Endothelial cell of umbilical vein (primary cell): ENCODE measurements at regions not wholly inside any gene's neighbourhood (a gene's known extent, or its start where the extent isn't known, plus 50 kb on each side); places are given as distances from the start of the nearest gene placed in this dataset.
"Not testable (repeated sequence)": the region's sequence is repeated elsewhere in the genome, so short reads cannot be mapped to it uniquely, and the experiment has no call there.

ENCODE experiments used
- BruUV-seq: library from RNA; stranded (reverse); fragments of 400-500 nt; replicated peaks from 2 replicates; lab custom pipeline; 2021; lab: Mats Ljungman, UMichigan
- CTCF ChIA-PET: fragments of 300-600, 350-600 bp; sonication (Branson Sonifier 250); formaldehyde crosslinking; loops from one replicate; lab custom pipeline; 2021; ENCODE audit warnings: antibody characterized with exemption, inconsistent platforms; lab: Charles Lee
- POLR2A ChIA-PET: fragments of 300-600, 350-600 bp; sonication (Branson Sonifier 250); formaldehyde crosslinking; loops from one replicate; lab custom pipeline; 2021; ENCODE audit warnings: antibody characterized with exemption, inconsistent platforms; lab: Charles Lee
- DNase-seq: peaks from one replicate; pipeline ENCODE4 v3.0.0-alpha.2; 2011; ENCODE audit warnings: low read depth, low spot score
- FAIRE-seq: peaks from 2 replicates; lab custom pipeline; 2011; peaks lifted over from hg19 to GRCh38; lab: Jason Lieb, UNC
- H2AFZ ChIP-seq: 2 replicates; pipeline ENCODE4 v1.6.0; 2012; ENCODE audit warnings: low read depth, low read length, control low read depth, inconsistent platforms
- H3K27ac ChIP-seq: 2 replicates; pipeline ENCODE4 v1.5.1; 2011; ENCODE audit warnings: low read depth, mild to moderate bottlenecking, control low read depth, low read length, moderate library complexity; ENCODE audit not compliant: insufficient read depth
- H3K27me3 ChIP-seq, 2 experiments: 2 replicates each; pipeline versions ENCODE4 v1.6.0 to v1.6.1; 2011; ENCODE audit warnings: low read length in 2 of 2, mixed read lengths in 1 of 2; ENCODE audit not compliant: control insufficient read depth in 2 of 2, insufficient read depth in 2 of 2
- H3K36me3 ChIP-seq, 2 experiments: 2 replicates in 1 of 2; 3 replicates in 1 of 2; pipeline ENCODE4 v1.5.1; 2011; ENCODE audit warnings: low read length in 2 of 2, mild to moderate bottlenecking in 1 of 2, moderate library complexity in 1 of 2; ENCODE audit not compliant: control insufficient read depth in 2 of 2, insufficient read depth in 2 of 2; ENCODE audit errors: extremely low read depth in 1 of 2
- H3K4me1 ChIP-seq: 3 replicates; pipeline ENCODE4 v1.5.1; 2011; ENCODE audit warnings: mild to moderate bottlenecking, low read length; ENCODE audit not compliant: control insufficient read depth, insufficient read depth; ENCODE audit errors: extremely low read depth
- H3K4me2 ChIP-seq: 2 replicates; pipeline ENCODE4 v1.6.1; 2011; ENCODE audit warnings: low read length, control low read depth, mixed read lengths; ENCODE audit not compliant: insufficient read depth
- H3K4me3 ChIP-seq, 3 experiments: fragments of 200-600 bp in 1 of 3; sonication (generic), shearing (Covaris generic) in 1 of 3; replicated peaks in 1 of 3; 2 replicates each; pipeline ENCODE4 v1.5.1; 2011 to 2016; ENCODE audit warnings: control low read depth in 3 of 3, low read length in 3 of 3, mild to moderate bottlenecking in 2 of 3, inconsistent platforms in 1 of 3, low read depth in 1 of 3, moderate library complexity in 1 of 3; ENCODE audit not compliant: insufficient read depth in 1 of 3
- H3K79me2 ChIP-seq: 2 replicates; pipeline ENCODE4 v1.6.0; 2012; ENCODE audit warnings: low read length, inconsistent platforms; ENCODE audit not compliant: control insufficient read depth, insufficient read depth
- H3K9ac ChIP-seq: replicated peaks from 2 replicates; pipeline ENCODE3; 2011; ENCODE audit warnings: low read length, control low read depth; ENCODE audit not compliant: insufficient read depth; ENCODE audit errors: extremely low read depth
- H3K9me1 ChIP-seq: replicated peaks from 3 replicates; pipeline ENCODE4 v1.6.0; 2011; ENCODE audit warnings: mild to moderate bottlenecking, low read length; ENCODE audit not compliant: control insufficient read depth, insufficient read depth; ENCODE audit errors: extremely low read depth
- H3K9me3 ChIP-seq: replicated peaks from 2 replicates; pipeline ENCODE4 v1.5.1; 2012; ENCODE audit warnings: low read length, inconsistent platforms; ENCODE audit not compliant: control insufficient read depth, insufficient read depth
- H4K20me1 ChIP-seq: replicated peaks from 2 replicates; pipeline ENCODE3; 2011; ENCODE audit warnings: mild to moderate bottlenecking, low read length; ENCODE audit not compliant: control insufficient read depth, insufficient read depth; ENCODE audit errors: extremely low read depth
- EZH2 ChIP-seq: IDR thresholded peaks from 2 replicates; pipeline ENCODE4 v1.6.1; 2012; ENCODE audit warnings: borderline replicate concordance, low read depth, mild to moderate bottlenecking, moderate library complexity, low read length, inconsistent platforms; ENCODE audit not compliant: severe bottlenecking
- dilution Hi-C: fragments of 300-500 bp; cut with MboI; formaldehyde crosslinking; loops from one replicate; pipeline ENCODE4 v1.15.0; 2019; ENCODE audit warnings: low sequenced_read_pairs; ENCODE audit not compliant: extremely low pct_ligation_motif_present
- intact Hi-C: fragments of 100-400 bp; cut with micrococcal nuclease; formaldehyde crosslinking; loops from one replicate; pipeline ENCODE4 v1.10.0; 2022

DNA sequence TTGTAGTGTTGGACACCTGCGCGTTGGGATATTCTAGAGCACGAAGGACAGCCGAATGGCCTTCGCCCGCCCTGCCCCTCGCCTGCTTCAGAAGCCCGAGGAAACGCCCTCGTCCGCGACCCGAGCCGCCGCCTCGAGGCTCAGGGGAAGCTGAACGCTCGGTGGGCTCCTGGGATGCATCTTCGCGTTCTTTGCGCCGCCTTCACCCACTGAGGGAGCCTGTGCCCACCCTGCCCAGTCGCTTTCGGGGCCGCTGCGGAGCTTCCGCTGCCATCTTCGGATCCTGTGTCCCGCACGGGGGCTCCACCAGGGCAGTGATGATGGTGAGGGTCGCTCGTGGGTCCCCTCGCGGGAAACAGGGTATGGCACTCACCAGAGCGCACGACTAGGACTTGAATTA lies 61.8 kb upstream of the NBPF20 start:
- H3K9me3 ChIP-seq, H2AFZ ChIP-seq, dilution Hi-C loops, H3K9me1 ChIP-seq, H3K4me1 ChIP-seq, FAIRE-seq, H3K36me3 ChIP-seq, BruUV-seq, H3K27ac ChIP-seq, H3K4me3 ChIP-seq, H3K27me3 ChIP-seq, POLR2A ChIA-PET, H3K9ac ChIP-seq, H3K79me2 ChIP-seq, H4K20me1 ChIP-seq, DNase-seq, intact Hi-C loops, CTCF ChIA-PET: not testable (repeated sequence)
- TF ChIP-seq EZH2 = peak; percentile 29
- peak overlapping the region; percentile 6 for H3K4me2 ChIP-seq

- dilution Hi-C loops, DNase-seq, H4K20me1 ChIP-seq, H3K4me1 ChIP-seq, intact Hi-C loops, H3K4me2 ChIP-seq, POLR2A ChIA-PET, H3K9me1 ChIP-seq, H3K9me3 ChIP-seq, H3K9ac ChIP-seq, CTCF ChIA-PET, H3K27me3 ChIP-seq, H2AFZ ChIP-seq, FAIRE-seq, H3K4me3 ChIP-seq, BruUV-seq, H3K27ac ChIP-seq, H3K36me3 ChIP-seq, H3K79me2 ChIP-seq: not testable (repeated sequence)
Measured at GRCh38 chr1:145484257-145484656, 58.9 kb upstream of the NBPF20 start.

DNA sequence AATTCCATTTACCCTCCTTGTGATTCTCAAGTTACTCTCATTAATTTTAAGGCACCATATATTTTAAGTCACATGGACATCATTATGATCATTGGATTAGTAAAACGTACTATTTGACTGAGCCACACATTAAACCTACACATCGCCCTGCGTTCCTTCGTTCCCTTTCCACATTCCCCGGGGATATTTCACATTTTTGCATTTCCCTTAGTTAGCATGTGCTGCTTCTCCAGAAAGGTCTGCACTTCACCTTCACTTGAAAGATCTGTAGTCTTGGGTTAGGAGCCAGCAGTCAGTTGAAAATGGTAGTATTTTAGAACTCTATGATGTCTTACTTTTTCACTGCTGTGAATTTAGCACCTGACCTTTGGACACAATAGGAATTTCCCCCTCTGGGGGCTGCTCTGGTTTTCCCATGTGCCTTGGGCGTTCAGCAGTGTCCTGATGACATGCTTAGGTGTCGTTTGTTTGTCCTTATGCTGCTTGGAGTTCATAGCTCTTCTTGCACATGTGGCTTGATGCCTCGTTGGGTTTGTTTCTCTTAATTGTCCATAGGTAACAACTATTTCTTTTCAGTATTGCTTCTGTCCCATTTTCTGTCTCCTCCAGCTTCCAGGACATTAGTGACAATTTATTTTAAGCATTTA lies 56.9 kb upstream of the NBPF20 start:
- dilution Hi-C loops, H3K9ac ChIP-seq, H2AFZ ChIP-seq, FAIRE-seq, CTCF ChIA-PET, H3K79me2 ChIP-seq, H3K9me3 ChIP-seq, H3K4me1 ChIP-seq, H3K27ac ChIP-seq, H4K20me1 ChIP-seq, POLR2A ChIA-PET, DNase-seq, H3K9me1 ChIP-seq, intact Hi-C loops, H3K27me3 ChIP-seq, H3K4me3 ChIP-seq, H3K36me3 ChIP-seq, BruUV-seq, H3K4me2 ChIP-seq: not testable (repeated sequence)

DNA sequence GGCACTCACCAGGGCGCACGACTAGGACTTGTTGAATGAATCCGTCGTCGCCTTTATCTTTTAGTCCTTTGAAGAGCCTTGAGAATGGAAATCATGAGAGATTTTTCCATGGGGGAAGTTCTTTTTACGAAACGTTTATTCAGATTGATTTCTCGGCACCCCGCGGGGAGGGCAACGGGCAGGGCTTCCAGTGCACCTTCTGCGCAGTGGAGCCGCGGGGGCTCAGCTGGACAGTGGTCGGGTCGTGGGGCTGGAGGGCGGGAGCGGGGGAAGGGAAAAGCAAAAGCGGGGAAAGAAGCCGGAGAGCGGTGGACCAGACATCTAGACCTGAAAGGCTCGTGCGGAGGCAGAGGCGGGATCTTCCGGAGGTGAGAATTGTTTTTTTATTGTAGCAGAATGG lies 50.6 kb upstream of the NBPF20 start:
- H3K9ac ChIP-seq, H3K4me3 ChIP-seq, FAIRE-seq, DNase-seq, H3K27me3 ChIP-seq, H3K79me2 ChIP-seq, H3K9me3 ChIP-seq, H3K9me1 ChIP-seq, H3K36me3 ChIP-seq, H4K20me1 ChIP-seq, H3K4me1 ChIP-seq, POLR2A ChIA-PET, H3K4me2 ChIP-seq, H2AFZ ChIP-seq, CTCF ChIA-PET, intact Hi-C loops, H3K27ac ChIP-seq, dilution Hi-C loops, BruUV-seq: not testable (repeated sequence)
